ENCODE measurements at regions not wholly inside any gene's neighbourhood (a gene's known extent, or its start where the extent isn't known, plus 50 kb on each side); places are given as distances from the start of the nearest gene placed in this dataset.

DNA sequence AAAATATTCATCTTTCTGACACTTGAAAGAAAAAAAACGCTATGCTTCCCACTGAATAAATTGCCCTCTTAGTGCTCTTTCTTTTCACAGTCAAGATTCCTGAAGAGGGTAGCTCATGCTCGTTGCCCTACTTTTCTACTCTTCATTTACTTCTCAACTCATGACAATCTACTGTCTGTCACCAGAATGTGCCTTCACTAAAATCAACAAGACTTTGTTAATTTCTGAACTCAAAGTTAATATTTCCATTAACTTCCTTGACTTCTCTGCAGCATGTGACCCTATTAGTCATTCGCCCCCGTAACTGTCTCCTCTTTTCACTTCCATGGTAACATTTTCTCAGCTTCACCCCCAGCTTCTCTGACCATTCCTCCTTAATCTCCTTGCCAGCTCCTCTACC is 98.9 kb upstream of the MAPRE2 start:
- DNase-seq (ENCODE audit: low spot score in 2 of 2, unreplicated experiment in 2 of 2): no peak
- Mint-ChIP-seq H3K27me3 (ENCODE audit: low read depth) (no peaks in the 10 kb centered on the region), H3K4me3 (no peak overlapping the region), H3K27ac (no peak overlapping the region), H3K9me3 (peaks cover 5% of the 10 kb centered on the region), H3K4me1 (peaks cover 7% of the 10 kb centered on the region), H3K36me3 (no peaks in the 10 kb centered on the region)
- TF ChIP-seq, protein P1, sequence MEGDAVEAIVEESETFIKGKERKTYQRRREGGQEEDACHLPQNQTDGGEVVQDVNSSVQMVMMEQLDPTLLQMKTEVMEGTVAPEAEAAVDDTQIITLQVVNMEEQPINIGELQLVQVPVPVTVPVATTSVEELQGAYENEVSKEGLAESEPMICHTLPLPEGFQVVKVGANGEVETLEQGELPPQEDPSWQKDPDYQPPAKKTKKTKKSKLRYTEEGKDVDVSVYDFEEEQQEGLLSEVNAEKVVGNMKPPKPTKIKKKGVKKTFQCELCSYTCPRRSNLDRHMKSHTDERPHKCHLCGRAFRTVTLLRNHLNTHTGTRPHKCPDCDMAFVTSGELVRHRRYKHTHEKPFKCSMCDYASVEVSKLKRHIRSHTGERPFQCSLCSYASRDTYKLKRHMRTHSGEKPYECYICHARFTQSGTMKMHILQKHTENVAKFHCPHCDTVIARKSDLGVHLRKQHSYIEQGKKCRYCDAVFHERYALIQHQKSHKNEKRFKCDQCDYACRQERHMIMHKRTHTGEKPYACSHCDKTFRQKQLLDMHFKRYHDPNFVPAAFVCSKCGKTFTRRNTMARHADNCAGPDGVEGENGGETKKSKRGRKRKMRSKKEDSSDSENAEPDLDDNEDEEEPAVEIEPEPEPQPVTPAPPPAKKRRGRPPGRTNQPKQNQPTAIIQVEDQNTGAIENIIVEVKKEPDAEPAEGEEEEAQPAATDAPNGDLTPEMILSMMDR (IDR thresholded peaks at IDR 0.05; ENCODE audit: unreplicated experiment): no peak

DNA sequence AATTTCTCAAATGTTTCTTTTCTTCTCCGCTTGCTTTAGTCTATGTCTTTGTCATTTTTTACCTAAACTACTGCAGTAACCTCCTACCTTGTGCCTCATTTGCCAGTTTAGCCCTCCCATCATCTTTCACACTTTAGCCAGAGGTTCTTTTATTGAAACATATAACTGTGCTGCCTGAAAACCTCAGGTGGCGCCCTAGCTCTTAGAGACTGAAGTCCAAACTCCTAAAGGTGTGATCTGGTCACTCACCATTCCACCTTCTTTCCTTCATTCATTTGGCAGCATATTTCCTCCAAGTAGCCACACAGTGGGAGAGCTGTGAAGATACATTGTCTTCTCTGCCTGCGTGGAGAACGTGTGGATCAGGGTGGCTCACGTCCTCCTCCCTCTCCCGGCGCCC is 98.2 kb upstream of the MAPRE2 start:
- TF ChIP-seq, protein P1 (IDR thresholded peaks at IDR 0.05; ENCODE audit: unreplicated experiment): no peak
- no peak for DNase-seq (ENCODE audit: low spot score in 2 of 2, unreplicated experiment in 2 of 2)
- Mint-ChIP-seq H3K36me3 (no peaks in the 10 kb centered on the region), H3K4me1 (peaks cover 9% of the 10 kb centered on the region), H3K9me3 (peaks cover 5% of the 10 kb centered on the region), H3K4me3 (no peak overlapping the region), H3K27ac (no peak overlapping the region), H3K27me3 (ENCODE audit: low read depth) (no peaks in the 10 kb centered on the region)

DNA sequence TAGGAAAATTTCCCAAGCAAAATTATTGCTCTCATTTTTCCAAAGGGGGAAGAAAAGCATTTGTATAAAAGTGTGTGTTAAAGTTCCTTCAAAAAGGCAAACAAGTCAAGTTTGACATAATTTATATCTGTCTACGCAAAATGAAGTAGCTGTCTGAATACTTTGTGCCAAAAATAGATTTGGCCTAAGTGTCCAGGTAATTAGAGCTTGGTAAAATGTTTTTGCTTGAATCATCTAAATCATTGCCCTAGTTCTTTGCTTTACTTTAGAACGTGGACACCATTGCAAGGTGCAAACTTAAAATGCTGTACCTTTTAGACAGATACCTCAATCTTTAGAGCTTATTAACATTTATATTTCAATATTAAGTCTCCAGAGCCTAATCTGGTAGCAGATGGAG is 97.6 kb upstream of the MAPRE2 start:
- H3K9me3 Mint-ChIP-seq: peaks cover 5% of the 10 kb centered on the region

DNA sequence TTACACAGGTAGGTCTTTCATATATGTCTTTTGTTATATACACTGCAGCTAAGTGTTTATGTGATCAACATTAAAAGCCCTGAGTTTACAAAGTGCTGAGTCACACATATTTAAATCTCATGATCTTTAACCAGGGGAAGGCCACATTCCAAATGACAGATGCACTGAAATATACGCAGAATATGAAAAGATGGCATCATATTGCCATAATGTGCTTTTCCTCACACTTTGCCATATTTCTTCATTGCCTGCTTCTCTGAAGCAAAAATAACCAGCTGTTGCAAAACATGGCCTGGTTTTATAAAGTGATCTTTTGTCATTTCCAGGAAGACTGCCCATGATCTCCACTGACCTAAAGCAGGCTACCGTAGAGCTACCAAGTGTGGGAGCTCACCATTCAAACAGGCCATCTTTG is 93.5 kb upstream of the MAPRE2 start:
- Mint-ChIP-seq H3K27me3 (ENCODE audit: low read depth) (no peaks in the 10 kb centered on the region), H3K36me3 (no peaks in the 10 kb centered on the region), H3K4me3 (no peak overlapping the region), H3K9me3 (no peaks in the 10 kb centered on the region), H3K4me1 (peaks cover 4% of the 10 kb centered on the region), H3K27ac (no peak overlapping the region)
- DNase-seq (ENCODE audit: low spot score in 2 of 2, unreplicated experiment in 2 of 2): no peak
- TF ChIP-seq, protein P1 (IDR thresholded peaks at IDR 0.05; ENCODE audit: unreplicated experiment): no peak

More for the DNA sequence above, 97.6 kb upstream of the MAPRE2 start:
- no peak for DNase-seq (ENCODE audit: low spot score in 2 of 2, unreplicated experiment in 2 of 2)
- peaks cover 9% of the 10 kb centered on the region for H3K4me1 Mint-ChIP-seq
- H3K36me3 Mint-ChIP-seq: no peaks in the 10 kb centered on the region
- TF ChIP-seq, protein P1 (IDR thresholded peaks at IDR 0.05; ENCODE audit: unreplicated experiment): no peak
- no peak overlapping the region for H3K27ac Mint-ChIP-seq
- H3K4me3 Mint-ChIP-seq: no peak overlapping the region
- no peaks in the 10 kb centered on the region for H3K27me3 Mint-ChIP-seq (ENCODE audit: low read depth)

DNA sequence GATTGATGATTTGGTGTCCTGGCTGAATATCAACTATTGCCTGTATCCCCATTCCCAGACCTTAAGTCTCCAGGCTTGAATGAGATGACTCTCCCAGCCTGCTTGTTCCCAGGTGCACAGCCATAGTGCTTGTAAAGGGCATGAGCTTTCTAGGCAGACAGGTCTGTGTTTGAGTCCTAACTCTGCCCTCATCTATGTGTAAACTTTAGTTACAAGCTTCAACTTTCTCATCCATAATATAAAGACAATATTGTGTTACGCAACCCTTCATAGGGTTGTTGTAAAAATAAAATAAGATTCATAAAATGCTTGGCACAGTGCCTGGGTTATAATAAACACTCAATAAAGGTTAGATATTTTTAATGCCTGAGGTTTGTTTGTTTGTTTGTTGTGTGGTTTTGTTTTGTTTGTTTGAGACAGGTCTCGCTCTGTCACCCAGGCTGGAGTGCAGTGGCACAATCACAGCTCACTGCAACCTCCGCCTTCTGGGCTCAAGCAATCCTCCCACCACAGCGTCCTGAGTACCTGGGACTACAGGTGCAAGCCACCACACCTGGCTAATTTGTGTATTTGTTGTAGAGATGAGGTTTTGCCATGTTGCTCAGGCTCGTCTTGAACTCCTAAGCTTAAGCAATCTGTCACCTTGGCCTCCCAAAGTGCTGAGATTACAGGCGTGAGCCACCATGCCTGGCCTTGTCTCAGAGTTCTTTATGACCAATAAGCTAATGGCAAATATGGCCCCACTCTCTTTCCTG is 89.4 kb upstream of the MAPRE2 start:
- Mint-ChIP-seq H3K27ac (no peak overlapping the region), H3K4me3 (no peak overlapping the region), H3K9me3 (peaks cover 4% of the 10 kb centered on the region), H3K27me3 (ENCODE audit: low read depth) (no peaks in the 10 kb centered on the region), H3K36me3 (no peaks in the 10 kb centered on the region), H3K4me1 (peaks cover 4% of the 10 kb centered on the region)
- TF ChIP-seq, protein P1 (IDR thresholded peaks at IDR 0.05; ENCODE audit: unreplicated experiment): no peak
- no peak for DNase-seq (ENCODE audit: low spot score in 2 of 2, unreplicated experiment in 2 of 2)

All from mesothelial cell of epicardium (in vitro differentiated cells).